Caki2 (cell line): ENCODE measurements at regions not wholly inside any gene's neighbourhood (a gene's known extent, or its start where the extent isn't known, plus 50 kb on each side); places are given as distances from the start of the nearest gene placed in this dataset.

ENCODE experiments used
- DNase-seq: peaks from one replicate; pipeline ENCODE4 v3.0.0-alpha.2; 2015; ENCODE audit warnings: low read depth
- in situ Hi-C: cut with HindIII; loops from 2 replicates; pipeline ENCODE4 v1.10.0; 2016; ENCODE audit warnings: low sequenced_read_pairs, low pct_unique_long_range_greater_than_20kb, mixed read lengths

GRCh38 chr5:75952963-75953362 is 130.2 kb upstream of the SV2C start:
- DNase-seq, result no peak
- in situ Hi-C loops, result no loop called here

- no peak for DNase-seq
- in situ Hi-C loops, result no loop called here
These were observed 130.9 kb upstream of the SV2C start for GRCh38 chr5:75952291-75952690.

- DNase-seq, result no peak
- in situ Hi-C loops, result no loop called here
These were observed 131.5 kb upstream of the SV2C start for GRCh38 chr5:75951716-75952115.

DNA sequence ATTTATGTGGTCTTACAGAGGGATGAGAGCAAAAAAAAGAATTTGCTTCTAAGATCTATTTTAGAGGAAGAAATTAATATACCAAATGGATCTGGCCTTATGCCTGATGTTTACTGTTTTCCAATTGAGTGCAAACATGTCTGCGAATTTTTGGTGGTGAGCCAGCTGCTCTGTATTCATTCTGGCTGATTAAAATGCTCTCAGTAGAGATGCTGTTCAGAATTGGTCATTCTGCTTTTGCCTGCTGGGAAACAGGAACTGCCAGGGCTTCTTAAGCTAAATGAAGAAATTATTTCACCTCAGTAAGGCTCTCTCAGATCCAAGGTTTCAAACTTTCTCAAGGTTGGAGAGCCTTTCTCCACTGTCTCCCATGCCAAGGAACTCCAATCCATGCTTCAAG is 132.0 kb upstream of the SV2C start:
- DNase-seq, result no peak
- in situ Hi-C loops, result no loop called here

GRCh38 chr5:75948438-75948837 is 134.7 kb upstream of the SV2C start:
- DNase-seq, result no peak
- in situ Hi-C loops, result no loop called here

GRCh38 chr5:75940418-75940817 is 142.8 kb upstream of the SV2C start:
- DNase-seq, result no peak
- in situ Hi-C loops, result no loop called here

DNA sequence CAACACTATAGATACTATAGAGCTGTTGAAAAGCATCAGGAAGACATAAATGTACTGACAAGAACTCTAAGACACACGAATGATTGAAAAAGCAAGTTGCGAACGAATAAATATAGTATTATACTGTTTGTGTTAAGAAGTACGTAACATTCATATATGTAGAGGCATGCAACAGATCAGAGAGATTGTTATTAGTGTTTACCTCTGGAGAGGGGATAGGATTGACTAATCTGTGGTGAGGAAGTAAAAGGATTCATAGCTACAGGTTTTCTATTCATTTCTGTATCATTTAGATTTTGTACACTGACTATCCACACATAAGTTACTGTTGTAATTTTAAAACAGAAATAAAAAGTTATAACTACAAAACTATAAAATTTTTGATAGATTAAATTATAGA is 147.6 kb upstream of the SV2C start:
- no peak for DNase-seq
- in situ Hi-C loops, result no loop called here

GRCh38 chr5:75933489-75933888 is 149.7 kb upstream of the SV2C start:
- DNase-seq, result no peak
- in situ Hi-C loops, result no loop called here

DNA sequence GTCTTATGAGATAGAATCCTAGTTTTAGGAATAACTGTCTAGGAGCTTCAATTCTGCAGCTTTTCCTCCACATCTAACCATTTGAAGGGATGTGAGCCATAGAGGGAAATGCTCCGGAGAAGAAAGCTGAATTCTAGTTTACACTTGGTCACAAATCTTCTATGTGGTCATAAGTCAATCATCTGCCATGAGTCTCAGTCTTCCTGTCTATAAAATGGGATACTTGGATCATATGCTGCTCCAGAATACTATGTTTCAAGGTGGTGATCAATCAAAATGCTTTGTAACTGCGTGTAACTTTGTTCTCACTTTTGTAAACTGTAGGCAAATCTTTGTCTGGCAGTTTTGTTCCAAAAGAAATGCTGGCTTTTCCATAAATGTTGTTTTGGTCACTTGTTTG is 152.0 kb upstream of the SV2C start:
- no peak for DNase-seq
- in situ Hi-C loops, result no loop called here

GRCh38 chr5:75928992-75929391 is 154.2 kb upstream of the SV2C start:
- no peak for DNase-seq
- in situ Hi-C loops, result no loop called here

DNA sequence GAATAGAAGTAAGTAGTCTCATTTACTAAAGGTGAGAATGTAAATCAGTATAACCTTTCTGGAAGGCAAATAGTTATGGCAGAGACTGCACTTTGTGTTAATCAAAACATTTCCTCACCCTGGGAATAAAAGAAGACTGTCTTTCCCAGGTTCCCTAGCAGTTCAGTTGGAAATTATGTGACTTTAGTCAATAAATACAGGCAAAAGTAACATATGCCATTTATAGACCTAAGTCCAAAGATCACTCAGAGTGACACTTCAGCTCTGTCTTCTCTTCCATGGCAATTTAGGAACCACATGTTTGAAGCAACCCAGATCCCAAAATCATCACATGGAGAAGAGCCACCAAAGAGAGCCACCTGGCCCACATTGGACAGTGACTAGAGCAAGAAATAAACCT is 160.7 kb upstream of the SV2C start:
- in situ Hi-C loops, result no loop called here

GRCh38 chr5:75921011-75921410 is 162.2 kb upstream of the SV2C start:
- in situ Hi-C loops, result no loop called here
- DNase-seq, result no peak

More for the DNA sequence above, 160.7 kb upstream of the SV2C start:
- no peak for DNase-seq

- in situ Hi-C loops, result no loop called here
- no peak for DNase-seq
These were observed 167.0 kb upstream of the SV2C start for GRCh38 chr5:75916144-75916543.

GRCh38 chr5:75909223-75909622 is 174.0 kb upstream of the SV2C start:
- in situ Hi-C loops, result no loop called here

GRCh38 chr5:75907651-75908050 is 175.5 kb upstream of the SV2C start:
- in situ Hi-C loops, result no loop called here
- DNase-seq, result no peak

More at GRCh38 chr5:75909223-75909622, 174.0 kb upstream of the SV2C start:
- no peak for DNase-seq

- in situ Hi-C loops, result no loop called here
These were observed 177.2 kb upstream of the POC5 start for GRCh38 chr5:75894482-75894881.

DNA sequence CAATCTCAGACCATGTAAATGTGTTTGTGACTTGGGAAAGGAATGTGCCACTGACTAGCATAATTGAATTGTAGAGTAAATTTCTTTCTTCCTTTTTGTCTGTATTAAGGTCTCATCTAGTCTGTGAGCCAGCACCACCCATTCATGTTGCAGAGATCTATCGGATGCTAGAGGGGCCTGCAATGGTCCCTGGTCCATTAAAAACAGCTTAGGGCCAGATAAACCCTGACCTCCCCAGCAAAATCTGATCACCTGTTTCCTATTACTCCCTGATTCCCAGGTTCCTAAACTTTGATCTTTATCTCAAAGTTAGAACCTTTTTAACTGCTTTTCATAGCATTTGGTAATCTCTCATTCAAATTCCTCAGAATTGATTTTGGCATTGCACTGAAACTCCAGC is 174.5 kb upstream of the POC5 start:
- DNase-seq, result no peak
- in situ Hi-C loops, result no loop called here

More at GRCh38 chr5:75894482-75894881, 177.2 kb upstream of the POC5 start:
- no peak for DNase-seq

DNA sequence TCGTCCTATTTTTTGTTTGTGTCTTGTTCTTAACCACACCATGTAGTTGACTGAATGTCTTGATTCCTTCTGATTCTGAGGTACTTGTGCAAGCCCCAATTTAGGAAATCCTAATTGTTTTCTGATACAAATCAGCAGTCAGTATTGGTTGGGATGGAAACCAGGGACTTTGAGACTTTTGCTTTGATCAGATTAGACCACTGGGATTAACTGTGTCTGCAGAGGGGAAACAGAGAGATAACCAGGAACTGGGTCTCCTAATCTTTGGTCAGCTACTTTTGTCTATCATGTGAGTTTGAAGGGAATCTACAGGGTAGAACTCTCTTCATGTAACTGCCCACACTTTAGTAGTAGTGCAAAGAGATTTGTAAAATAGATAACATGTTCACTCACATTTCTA is 173.8 kb upstream of the POC5 start:
- no peak for DNase-seq
- in situ Hi-C loops, result no loop called here

DNA sequence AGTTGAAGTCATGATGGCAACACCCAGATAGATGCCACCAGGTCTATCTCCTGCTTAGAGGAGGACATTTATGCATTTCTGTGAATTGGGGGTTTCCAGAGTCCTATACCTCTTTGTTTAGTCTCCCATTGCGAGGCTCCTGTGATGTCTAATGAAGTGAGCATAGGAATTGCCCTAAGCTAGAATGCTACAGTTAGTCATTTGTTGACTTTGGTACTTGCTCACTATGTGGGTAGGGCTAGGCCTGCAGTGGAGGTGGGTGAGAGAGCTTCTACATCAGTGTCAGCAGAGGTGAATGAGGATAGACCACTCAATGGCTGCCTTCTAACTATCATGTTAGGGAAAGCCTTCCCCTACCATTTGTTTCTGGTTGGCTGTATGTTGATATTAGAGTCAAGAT is 173.3 kb upstream of the POC5 start:
- in situ Hi-C loops, result no loop called here
- no peak for DNase-seq

GRCh38 chr5:75886706-75887105 is 169.5 kb upstream of the POC5 start:
- peak; percentile 3 for DNase-seq
- in situ Hi-C loops, result no loop called here
